GM18508 (cell line): ENCODE measurements at regions not wholly inside any gene's neighbourhood (a gene's known extent, or its start where the extent isn't known, plus 50 kb on each side); places are given as distances from the start of the nearest gene placed in this dataset.
"Not testable (repeated sequence)": the region's sequence is repeated elsewhere in the genome, so short reads cannot be mapped to it uniquely, and the experiment has no call there.

Experiments
- ATAC-seq: cut with Tn5 transposase; IDR thresholded peaks from one replicate; pipeline ENCODE4 v1.9.1; 2021; ENCODE audit warnings: moderate number of reproducible peaks; ENCODE audit not compliant: insufficient read depth, unreplicated experiment

GRCh38 chr6:114886670-114887436 lies 544.0 kb upstream of the HS3ST5 start:
- no peak for ATAC-seq

GRCh38 chr6:114879693-114880092 lies 536.9 kb upstream of the HS3ST5 start:
- ATAC-seq = no peak

GRCh38 chr6:114878091-114878490 lies 535.3 kb upstream of the HS3ST5 start:
- ATAC-seq = no peak

GRCh38 chr6:114874410-114874809 lies 531.6 kb upstream of the HS3ST5 start:
- ATAC-seq = no peak

- ATAC-seq = not testable (repeated sequence)
These were observed 522.7 kb upstream of the HS3ST5 start for GRCh38 chr6:114865506-114865905.

- ATAC-seq = no peak
These were observed 520.8 kb upstream of the HS3ST5 start for GRCh38 chr6:114863610-114864009.

- no peak for ATAC-seq
These were observed 520.0 kb upstream of the HS3ST5 start for GRCh38 chr6:114862819-114863218.

- no peak for ATAC-seq
These were observed 519.2 kb upstream of the HS3ST5 start for GRCh38 chr6:114862064-114862463.

- ATAC-seq = no peak
These were observed 501.5 kb upstream of the HS3ST5 start for GRCh38 chr6:114844359-114844758.

- no peak for ATAC-seq
These were observed 496.2 kb upstream of the HS3ST5 start for GRCh38 chr6:114839019-114839418.

- ATAC-seq = no peak
These were observed 490.4 kb upstream of the HS3ST5 start for GRCh38 chr6:114833211-114833610.

- ATAC-seq = no peak
These were observed 487.7 kb upstream of the HS3ST5 start for GRCh38 chr6:114830515-114830914.

- ATAC-seq = no peak
These were observed 484.3 kb upstream of the HS3ST5 start for GRCh38 chr6:114827135-114827534.

GRCh38 chr6:114824409-114824808 lies 481.6 kb upstream of the HS3ST5 start:
- ATAC-seq = no peak

- ATAC-seq = peak; percentile 70
These were observed 473.9 kb upstream of the HS3ST5 start for GRCh38 chr6:114816678-114817077.

- no peak for ATAC-seq
These were observed 467.6 kb upstream of the HS3ST5 start for GRCh38 chr6:114810468-114810867.

GRCh38 chr6:114805426-114805825 lies 462.6 kb upstream of the HS3ST5 start:
- ATAC-seq = not testable (repeated sequence)

- no peak for ATAC-seq
These were observed 453.8 kb upstream of the HS3ST5 start for GRCh38 chr6:114796576-114796975.

- no peak for ATAC-seq
These were observed 450.6 kb upstream of the HS3ST5 start for GRCh38 chr6:114793428-114793827.

GRCh38 chr6:114785235-114786127 lies 442.7 kb upstream of the HS3ST5 start:
- no peak for ATAC-seq

- no peak for ATAC-seq
These were observed 441.0 kb upstream of the HS3ST5 start for GRCh38 chr6:114783783-114784182.
